CD4-positive, alpha-beta T cell treated with Interleukin-10 for 1 hour (primary cell): ENCODE measurements at regions not wholly inside any gene's neighbourhood (a gene's known extent, or its start where the extent isn't known, plus 50 kb on each side); places are given as distances from the start of the nearest gene placed in this dataset.
"Not testable (repeated sequence)": the region's sequence is repeated elsewhere in the genome, so short reads cannot be mapped to it uniquely, and the experiment has no call there.

Source experiments
- DNase-seq: peaks from one replicate; pipeline ENCODE4 v3.0.0-alpha.2; 2020

DNA sequence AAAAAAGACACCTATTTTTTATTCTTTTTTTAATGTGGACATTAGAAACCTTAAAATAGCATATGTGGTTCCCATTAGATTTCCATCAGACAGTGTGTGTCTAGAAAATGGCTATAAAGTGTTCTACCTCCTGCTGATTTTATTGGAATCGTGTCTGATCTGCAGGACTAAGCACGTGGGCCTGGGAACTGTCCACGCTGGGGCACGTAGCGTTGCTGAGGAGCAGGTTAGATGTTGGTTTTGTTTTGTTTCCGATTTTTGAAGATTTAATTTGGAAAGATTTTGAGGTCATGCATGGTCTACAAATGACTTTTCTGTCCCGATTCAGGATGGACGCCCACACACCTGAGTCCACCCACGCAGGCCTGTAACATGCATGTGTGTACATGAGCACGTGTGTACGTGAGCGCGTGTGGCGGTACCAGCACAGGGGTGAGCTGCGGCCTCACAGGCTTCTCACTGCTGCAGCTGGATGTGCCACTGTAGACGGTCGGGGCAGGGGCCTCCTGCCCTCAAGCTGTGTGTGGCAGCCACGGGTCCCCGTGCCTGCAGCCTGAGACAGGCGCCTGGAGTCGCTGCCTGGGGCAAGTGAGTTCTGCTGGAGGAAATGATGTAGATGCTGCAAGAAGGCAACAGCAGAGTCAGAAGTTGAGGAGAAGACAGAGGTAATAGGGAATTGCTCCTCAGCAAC, 99.7 kb upstream of the CTDP1 start:
- no peak for DNase-seq

DNA sequence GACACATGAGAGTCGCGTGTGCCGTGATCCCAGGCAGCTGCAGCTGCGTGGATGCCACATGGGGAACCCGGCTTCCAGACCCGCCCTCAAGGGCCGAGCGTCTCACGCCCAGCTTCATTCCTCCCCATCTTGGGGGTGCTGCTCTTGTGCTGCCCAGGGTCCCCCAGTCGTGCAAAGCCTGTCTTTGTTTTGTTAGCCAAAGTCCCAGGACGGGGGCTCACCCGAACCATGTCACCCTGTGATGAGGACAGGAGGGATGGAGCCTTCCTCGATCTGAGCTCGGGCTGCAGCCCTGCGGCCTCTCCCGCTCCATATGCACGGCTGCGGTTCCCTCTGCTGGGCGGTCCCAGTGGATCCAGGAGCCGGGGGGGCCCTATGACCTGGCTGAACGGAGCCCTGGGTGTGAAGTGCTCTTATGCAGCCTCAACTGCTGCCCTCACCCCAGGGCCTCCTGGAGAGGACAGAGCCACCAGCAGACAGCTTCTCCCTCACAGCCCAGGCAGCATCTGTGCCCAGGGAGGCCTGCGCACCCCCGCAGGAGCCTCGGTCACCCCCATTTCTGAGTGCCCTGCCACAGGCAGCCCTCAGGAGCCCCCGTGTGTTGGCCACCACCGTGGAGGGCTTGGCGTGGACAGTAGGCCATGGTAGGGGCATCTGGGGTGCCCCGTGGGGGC, 99.0 kb upstream of the CTDP1 start:
- DNase-seq = no peak

DNA sequence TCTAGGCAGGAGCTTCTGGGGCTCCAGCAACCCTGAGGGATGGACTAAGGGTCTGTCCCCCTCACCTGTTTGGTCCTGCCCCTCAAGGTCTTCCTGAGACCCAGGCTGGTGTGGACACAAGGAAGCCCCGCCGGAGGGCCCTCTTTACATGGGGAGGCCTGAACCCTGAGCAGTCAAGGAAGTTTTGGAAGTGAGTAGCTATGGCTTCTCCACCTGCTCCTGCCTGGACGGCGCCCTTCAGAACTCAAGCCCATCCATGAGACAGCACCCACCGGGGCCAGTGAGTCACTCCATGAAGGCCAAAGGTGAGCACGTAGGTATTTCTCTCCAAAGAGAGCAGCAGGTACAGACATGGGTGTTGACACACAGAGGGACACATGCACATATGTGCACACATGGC, 98.2 kb upstream of the CTDP1 start:
- DNase-seq = no peak

DNA sequence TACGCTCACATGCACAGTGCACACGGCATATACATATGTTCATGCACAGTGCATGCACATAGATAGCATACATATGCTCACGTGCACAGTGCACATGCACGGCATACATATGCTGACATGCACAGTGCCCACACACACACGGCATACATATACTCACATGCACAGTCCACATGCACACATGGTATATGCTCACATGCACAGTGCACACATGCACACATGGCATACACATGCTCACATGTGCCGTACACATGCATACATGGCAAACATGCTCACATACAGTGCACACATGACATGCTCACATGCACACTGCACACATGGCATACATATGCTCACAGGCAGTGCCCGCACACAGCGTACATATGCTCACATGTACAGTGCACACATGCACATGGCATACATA, 97.7 kb upstream of the CTDP1 start:
- no peak for DNase-seq

DNA sequence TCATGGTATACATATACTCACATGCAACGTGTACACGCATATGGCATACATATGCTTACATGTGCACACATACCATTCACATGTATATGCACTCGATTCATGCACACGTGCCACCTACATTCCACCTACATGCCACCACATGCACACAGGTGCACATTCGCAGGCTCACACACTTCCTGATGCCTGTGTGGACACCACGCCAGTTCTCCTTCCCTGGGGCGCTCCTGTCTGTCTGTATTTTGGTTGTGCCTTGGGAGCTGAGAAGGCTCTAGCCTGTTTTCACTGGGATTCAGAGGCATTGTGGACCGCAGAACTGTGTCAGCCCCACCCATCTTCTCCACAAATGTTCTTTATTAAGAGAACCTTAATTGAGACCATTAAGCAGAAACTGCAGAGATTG, 96.6 kb upstream of the CTDP1 start:
- DNase-seq = no peak

DNA sequence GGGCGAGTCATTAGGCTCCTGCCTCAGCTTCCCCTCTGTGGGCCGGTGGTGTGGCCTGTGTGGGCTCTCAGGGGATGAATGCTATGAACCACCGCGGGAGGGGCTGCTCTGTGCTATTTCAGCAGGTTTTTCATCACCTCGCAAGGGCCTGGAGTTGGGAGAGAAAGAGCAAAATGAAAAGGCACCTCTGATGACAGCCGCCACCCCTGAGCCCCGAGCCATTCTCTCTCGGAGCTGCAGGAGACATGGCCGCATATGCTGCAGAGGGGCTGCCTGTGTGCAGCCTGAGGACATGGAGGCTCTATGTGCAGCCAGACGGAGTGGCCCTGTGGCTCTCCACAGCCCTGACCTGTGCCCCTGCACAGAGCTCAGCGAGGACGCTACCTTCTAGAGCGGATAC, 96.2 kb upstream of the CTDP1 start:
- no peak for DNase-seq

DNA sequence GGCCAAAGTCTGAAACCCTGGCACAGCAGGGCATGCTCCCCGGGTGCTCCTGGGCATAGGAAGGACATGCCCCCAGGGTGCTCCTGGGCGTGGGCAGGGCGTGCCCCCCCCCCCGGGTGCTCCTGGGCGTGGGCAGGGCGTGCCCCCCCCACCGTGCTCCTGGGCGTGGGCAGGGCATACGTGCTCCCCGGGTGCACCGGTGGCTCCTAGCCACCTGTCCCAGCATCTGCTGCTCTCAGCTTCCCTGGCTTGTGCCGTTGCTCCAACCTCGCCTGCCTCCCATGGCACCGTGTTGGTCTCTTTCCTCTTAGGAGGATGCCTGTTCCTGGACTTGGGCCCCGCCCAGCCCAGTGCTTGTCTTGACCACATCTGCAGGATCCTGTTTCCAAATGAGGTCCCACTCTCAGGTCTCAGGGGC, 95.6 kb upstream of the CTDP1 start:
- DNase-seq = no peak

DNA sequence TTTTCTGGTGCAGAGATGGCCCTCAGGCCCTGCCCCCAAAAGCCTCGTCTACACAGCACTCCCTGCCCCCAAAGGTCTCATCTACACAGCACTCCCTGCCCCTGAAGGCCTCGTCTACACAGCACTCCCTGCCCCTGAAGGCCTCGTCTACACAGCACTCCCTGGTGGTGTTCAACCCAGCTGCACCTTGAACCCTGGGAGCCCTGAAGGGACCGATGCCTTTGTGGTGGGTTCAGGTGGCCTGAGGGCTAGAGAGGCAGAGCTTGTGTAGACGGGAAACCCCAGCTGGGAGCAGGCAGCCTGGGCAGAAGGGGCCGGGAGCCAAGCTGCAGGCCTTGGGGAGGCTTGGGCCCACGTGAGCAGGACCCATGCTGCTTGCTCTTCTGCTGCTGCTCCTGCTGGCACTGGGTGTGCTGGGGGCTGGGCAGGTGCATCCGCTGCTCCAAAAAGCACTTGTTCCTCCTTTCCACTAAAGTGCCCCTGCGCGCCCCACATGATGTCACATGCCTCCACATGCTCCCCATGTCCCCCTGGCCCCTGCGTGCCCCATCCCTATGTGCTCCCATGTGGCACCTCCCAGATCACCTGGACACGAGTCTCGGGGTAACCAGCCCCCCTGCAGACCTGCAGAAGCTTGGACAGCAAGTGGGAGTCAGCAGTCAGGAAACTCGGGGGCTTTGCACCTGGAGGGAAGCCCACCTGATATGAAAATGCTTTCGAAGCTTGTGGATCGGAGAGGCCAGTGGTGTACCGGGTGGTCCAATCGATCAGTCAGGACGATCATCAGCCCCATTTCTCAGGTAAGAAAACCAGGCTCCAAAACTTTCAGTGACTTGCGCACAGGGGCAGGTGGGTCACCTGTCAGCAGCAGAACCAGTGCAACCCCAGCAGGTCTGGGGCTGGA, 94.9 kb upstream of the CTDP1 start:
- DNase-seq = no peak

DNA sequence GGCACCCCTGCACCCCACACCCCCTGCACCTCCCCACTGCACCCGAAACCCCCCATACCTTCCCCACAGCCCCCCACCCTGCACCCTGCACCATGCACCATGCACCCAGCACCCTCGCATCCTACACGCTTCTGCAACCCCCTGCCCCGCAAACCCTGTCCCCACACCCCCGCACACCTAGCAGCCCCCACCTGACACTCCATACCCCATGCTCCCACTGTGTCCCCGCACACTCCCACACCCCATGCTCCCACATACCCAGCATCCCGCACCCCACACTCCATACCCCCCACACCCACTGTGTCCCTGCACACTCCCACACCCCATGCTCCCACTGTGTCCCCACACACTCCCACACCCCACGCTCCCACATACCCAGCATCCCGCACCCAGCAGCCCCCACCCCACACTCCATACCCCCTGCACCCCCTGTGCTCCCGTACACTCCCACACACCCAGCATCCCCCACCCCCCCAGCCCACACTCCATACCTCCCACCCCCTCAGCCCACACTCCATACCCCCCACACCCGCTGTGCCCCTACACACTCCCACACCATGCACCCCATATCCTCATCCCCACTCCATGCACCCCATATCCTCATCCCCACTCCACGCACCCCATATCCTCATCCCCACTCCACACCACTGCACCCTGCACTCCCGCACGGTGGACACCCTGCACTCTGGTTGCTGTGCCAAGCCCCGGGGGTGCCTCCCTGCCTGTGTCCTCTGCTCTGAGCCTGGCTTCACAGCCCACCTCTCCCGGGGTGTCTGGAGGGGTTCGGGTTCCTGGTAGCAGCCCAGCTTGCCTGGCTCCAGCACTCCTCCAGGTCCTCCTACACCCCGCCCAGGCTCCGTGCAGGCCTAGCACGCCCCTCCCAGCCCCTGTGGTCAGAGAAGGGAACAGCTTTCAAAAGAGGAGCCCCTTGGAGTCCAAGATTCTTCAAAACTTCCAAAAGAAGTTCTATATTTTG, 93.9 kb upstream of the CTDP1 start:
- no peak for DNase-seq

DNA sequence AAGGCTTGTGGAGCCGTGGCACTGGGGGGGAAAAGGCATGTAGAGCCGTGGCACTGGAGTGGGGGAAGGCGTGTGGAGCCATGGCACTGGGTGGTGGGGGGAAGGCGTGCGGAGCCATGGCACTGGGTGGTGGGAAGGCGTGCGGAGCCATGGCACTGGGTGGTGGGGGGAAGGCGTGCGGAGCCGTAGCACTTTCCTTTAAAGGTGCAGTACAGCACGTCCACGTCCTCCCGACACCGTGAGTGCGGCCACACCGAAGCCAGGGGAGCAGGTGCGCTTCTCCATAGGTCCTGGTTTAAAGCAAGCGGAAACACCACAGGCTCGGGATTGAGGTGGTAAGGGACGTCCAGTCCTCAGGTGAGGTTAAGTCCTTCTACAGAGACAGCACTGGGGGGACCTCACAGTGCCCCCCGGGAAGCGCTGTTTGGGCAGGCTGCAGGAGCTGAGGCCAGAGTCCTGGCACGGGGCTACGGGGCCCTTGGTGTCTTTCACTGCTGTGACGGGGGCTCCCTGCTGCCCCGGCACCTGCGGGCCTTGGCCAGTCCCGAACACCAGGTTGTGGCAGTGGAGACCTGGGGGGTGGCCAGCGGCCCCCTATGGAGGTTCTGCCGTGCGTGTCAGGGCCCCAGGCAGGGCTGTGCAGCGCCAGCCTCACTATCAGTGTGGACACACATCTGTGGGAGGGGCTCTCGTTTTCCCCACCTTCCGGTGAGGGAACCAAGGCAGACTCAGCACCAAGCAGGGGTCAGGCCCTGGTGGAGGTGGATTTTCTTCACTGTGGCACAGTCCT, 93.0 kb upstream of the CTDP1 start:
- DNase-seq = no peak

DNA sequence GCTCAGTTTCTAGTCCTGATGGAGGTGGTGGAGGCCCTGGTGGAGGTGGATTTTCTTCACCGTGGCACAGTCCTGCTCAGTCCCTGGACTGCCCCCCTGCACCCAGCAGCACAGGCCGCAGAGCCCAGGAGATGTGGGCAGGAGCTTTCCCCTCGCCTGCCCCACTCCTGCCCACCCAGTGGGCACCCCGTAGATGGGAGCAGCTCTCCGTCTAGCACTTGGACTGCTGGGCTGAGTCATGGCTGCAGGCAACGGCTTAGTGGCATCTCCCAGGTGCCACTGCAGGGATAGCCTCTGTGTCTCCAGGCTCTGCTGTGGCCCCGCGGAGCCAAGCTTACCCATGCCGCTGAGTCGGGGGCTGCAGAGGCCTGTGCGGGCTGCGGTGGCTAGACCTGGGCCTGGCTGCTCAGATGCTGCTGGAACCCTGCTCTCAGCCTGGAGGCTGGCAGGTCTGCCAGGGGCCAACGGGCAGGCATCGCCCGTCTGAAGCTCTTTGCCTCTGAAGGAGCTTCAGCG, 92.3 kb upstream of the CTDP1 start:
- DNase-seq = no peak

DNA sequence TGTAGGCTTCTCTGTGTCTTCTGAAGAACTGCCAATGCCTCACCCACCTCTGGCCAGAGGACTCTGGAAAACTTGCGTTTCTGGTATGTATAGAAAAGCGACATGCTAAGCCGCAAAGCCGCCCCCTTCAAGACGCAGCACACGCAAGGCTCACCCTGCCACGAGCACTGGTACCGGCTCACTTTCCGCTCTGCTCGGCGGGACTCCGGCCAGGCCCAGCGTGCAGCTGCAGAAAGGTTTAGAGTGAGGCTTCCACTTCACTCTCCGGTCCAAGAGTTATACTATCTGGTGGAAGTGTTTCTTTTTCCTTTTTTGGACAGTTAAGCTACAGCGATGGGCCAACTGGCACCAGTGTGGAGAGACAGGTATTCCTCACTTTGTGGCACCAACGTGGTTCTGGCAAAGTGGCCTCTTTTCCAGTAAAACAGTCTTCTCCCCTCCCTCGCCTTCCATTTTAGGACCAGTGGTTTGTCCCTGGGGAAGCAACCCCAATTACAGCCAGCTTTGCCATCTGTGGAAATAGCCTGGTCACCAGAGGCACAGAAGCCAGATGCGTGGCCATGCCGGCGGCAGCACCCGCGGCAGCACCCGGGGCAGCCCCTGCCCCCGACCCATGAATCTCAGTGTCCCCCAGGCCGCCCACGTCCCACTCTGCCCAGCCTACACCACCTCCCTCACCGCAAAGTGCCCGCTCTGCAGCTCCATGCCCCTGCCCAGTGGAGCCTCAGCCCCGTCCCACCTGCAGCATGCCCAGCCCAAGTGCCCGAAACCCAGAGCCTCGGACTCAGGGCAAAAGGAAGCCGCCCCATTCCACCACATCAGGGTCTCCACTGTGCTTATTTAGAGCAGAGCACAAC, 91.6 kb upstream of the CTDP1 start:
- DNase-seq = no peak

DNA sequence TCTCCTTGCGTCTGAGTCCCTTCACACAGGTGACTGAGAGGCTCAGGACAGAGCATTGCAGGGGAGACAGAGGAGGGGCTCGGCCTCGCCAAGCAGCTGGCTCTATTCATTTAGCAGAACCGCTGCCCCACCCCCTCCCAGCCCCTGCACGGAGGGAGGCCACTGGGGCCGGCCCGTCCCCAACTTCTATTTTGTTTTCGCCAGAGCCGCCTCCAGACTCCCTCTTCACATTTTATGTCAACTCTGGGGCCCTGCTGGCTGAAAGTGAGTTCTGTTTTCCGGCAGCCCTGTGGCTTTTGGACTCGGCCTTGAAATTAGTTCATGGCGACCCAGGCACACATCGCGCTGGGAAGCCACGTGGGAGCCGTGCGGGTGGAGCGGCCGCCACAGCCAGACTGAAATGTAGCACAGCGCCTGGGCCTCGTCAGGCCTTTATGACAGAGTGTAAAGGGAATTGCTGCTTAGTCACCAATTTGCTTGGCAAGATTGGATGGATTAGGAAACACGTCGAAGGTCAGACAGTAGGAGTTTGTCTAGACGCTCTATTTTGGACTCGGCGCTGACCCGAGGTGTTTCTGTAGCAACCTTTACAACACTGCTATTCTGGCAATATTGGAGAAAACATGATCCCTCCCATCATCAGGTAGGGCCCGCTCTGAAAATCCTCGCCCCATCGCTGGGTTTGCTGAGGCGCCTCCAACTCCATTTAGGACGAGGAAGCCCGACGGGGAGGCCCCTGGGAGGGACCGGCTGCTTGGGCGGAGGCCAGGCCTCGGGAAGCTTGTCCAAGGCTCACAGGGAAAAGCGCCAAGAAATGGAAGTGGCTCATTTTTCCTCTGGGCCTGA, 90.7 kb upstream of the CTDP1 start:
- DNase-seq = no peak

DNA sequence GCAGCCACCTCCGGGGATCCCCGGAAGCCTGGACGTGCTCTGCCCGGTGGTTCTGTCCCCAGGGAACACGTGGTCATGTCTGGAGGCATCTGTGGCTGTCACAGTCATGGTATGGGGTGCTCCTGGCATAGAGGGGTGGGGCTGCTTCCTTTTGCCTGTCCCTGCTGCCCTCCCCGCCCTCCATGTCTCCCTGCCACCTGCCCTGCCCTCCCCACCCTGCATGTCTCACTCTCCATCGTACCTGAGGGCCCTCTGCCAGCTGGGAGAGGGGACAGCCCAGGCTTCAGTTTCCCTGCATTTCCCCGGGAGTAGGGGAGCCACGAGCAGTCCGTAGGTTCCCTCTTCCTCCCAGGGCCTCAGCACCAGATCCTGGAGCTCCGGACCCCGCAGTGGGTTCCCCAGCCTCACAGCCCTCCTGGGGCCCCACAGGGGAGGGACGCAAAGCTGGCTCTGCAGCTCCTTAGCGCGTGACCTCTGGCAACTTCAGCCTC, 90.0 kb upstream of the CTDP1 start:
- no peak for DNase-seq

DNA sequence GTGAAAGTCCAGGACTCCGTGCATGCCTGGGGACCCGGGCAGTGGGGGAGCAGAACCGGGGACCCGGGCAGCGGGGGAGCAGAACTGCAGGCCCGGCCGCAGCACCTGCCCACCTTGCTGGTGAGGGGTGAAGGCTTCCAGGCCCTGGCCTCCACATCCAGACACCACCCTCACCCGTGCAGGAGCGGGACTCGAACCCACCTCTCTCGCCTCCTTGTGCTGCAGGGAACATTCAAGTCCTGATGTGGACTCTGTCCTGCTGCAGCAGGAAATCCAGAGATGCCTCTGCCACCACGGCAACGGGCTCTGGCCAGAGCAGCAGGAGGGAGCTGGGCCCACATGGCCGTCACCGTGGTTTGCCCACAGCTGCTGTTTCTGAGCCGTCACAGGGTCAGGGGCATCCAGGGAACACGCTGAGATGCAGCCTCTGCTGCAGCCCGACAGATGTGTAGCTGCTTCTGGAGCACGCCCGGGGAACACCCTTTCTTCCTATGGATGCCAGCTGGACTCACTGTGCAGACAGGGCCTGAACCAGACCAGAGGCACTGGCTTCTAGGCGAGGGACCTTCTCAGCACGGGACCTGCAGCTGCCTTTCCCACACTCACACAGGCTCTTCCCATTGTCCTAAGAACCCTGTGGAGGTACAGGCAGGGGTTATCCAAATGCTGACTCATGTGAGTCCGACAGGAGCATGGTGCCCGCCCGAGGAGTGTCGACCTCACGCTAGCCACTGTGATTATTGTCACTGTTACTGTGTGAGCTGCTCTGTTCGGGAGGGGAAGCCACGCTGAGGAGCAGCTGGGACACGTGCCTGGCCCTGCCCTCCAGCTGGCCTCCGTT, 89.2 kb upstream of the CTDP1 start:
- no peak for DNase-seq

DNA sequence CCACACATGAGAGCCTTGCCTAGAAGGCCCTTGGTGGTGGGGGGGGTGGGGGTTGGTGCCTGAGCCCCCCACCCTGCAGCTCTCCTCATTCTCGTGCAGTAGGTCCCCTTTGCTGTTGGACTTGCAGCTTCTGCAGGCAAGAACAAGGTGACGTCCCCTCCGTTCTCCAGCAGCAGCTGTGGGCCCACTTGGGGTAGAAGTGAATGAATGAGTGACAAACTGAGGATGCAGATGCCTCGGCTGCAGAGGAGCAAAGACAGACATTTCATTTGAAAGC, 88.6 kb upstream of the CTDP1 start:
- no peak for DNase-seq

DNA sequence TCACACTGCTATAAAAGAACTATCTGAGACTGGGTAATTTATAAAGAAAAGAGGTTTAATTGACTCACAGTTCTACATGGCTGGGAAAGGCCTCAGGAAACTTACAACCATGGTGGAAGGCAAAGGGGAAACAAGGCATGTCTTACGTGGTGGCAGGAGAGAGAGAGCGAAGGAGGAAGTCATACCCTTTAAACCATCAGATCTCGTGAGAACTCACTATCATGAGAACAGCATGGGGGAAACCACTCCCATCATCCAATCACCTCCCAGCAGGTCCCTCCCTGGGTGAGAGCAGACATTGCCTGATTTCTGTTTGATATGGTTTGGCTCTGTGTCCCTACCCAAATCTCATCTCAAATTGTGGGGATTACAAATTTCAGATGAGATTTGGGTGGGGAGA, 86.9 kb upstream of the CTDP1 start:
- not testable (repeated sequence) for DNase-seq

DNA sequence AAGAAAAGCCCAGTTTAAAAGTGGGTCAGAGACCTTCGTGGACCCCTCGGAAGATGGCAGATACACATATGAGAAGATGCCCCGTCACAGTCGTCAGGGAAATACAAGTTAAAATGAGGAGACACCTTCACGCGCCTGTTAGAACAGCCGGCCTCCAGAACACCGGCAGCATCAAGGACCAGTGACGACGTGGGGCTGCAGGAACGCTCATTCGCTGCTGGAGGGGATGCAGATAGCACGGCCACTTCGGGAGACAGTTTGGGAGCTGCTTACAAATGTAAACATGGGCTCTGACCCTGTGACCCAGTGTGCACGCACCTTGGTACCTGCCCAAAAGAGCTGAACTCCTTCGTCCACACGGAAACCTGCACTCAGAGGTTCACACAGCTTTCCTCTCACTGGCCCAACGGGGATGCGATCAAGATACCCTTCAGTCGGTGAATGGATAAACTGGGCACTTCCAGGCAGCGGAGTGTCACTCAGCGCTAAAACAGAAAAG, 83.7 kb upstream of the CTDP1 start:
- no peak for DNase-seq
